Ovary (tissue), 7 donors: ENCODE measurements at regions not wholly inside any gene's neighbourhood (a gene's known extent, or its start where the extent isn't known, plus 50 kb on each side); places are given as distances from the start of the nearest gene placed in this dataset.

ENCODE experiments used
- DNase-seq, 5 donors: peaks; one replicate each; pipeline ENCODE4 v3.0.0-alpha.2; 2019 to 2020
- H3K27ac ChIP-seq, 2 donors: fragments of 200-600 bp; one replicate each; pipeline versions ENCODE4 v1.5.1 to v1.8.0; 2019 to 2022
- H3K27me3 ChIP-seq: fragments of 200-600 bp; one replicate; pipeline ENCODE4 v1.8.0; 2022
- H3K36me3 ChIP-seq: fragments of 200-600 bp; sonication (generic); one replicate; pipeline ENCODE4 v1.5.1; 2019
- H3K4me1 ChIP-seq: one replicate; pipeline ENCODE4 v1.8.1; 2013; ENCODE audit warnings: mild to moderate bottlenecking, moderate library complexity; ENCODE audit not compliant: insufficient read depth
- H3K4me3 ChIP-seq: fragments of 200-600 bp; sonication (generic); one replicate; pipeline ENCODE4 v1.5.1; 2017
- H3K9me3 ChIP-seq, 2 donors: fragments of 200-600 bp in 1 of 2; sonication (generic) in 1 of 2; one replicate each; pipeline versions ENCODE4 v1.5.1 to v1.8.1; 2013 to 2019; ENCODE audit warnings: mild to moderate bottlenecking in 1 of 2, moderate library complexity in 1 of 2
- CTCF ChIP-seq, 3 donors: fragments of 450-650 bp in 2 of 3; fragments of 200-600 bp in 1 of 3; IDR thresholded peaks; one replicate each; pipeline versions ENCODE4 v1.5.1 to v1.8.0; 2016 to 2022; ENCODE audit warnings: antibody characterized with exemption in 3 of 3, mild to moderate bottlenecking in 1 of 3
- EP300 ChIP-seq: sonication (generic); formaldehyde crosslinking; IDR thresholded peaks from one replicate; pipeline ENCODE4 v1.6.1; 2017; ENCODE audit warnings: antibody characterized with exemption
- POLR2A ChIP-seq: fragments of 450-650 bp; IDR thresholded peaks from one replicate; pipeline ENCODE4 v1.6.1; 2017; ENCODE audit warnings: antibody characterized with exemption, mild to moderate bottlenecking, moderate library complexity
- WGBS, 3 donors: extraction: QIAGEN DNeasy Blood & Tissue Kit in 1 of 3; methylation state at CpG; one replicate each; pipeline versions ENCODE4 v1.1.5 to v1.1.7; 2013 to 2017; 5-methylcytosine and 5-hydroxymethylcytosine counted together
- intact Hi-C, 4 donors: fragments of 100-400 bp; cut with DNase I; formaldehyde crosslinking; loops; one replicate each; pipeline versions ENCODE4 v1.11.0 to v1.15.1; 2022 to 2023
- donor health status: DM: no; HTN: no; CAD: no; lungs with moderate emphysema.
- donor health status: DM: no; HTN: no; CAD: no.
- donor health status: Bipolar disorder and iron deficiency.
- donor health status: DM: no; HTN: no; CAD: no.
- donor health status: DM: yes; HTN: yes; CAD: no.

DNA sequence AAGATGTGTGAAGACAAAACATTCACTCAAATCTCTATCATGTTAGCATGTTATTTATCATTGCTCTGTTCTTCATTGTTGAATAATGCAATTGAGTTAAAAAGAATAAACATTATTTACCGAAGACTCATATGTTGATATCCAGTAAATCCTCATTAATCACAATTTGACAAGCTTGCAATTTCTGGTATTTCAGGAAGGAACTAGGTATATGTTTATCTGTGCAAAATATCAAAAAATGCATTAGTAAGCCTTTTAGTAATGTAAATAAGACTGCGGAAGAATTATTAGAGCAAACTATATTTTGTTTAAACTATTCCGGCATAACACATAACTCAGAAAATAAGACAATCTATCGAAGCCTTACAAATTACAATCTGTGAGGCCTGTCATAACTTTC, 222.7 kb upstream of the NOVA1 start:
- Histone ChIP-seq H3K27ac (no peak overlapping the region), H3K4me1 (no peaks in the 10 kb centered on the region), H3K27me3 (no peaks in the 10 kb centered on the region), H3K36me3 (no peaks in the 10 kb centered on the region), H3K4me3 (no peak overlapping the region), H3K9me3 (no peaks in the 10 kb centered on the region)
- no peak for TF ChIP-seq CTCF (IDR thresholded peaks at IDR 0.05)
- TF ChIP-seq POLR2A = no peak
- TF ChIP-seq EP300 = no peak
- WGBS, 3 donors = 70 to 82% (median 71%) methylated on average over 4 of the region's 4 CpGs
- intact Hi-C loops = no loop called here
- no peak for DNase-seq

DNA sequence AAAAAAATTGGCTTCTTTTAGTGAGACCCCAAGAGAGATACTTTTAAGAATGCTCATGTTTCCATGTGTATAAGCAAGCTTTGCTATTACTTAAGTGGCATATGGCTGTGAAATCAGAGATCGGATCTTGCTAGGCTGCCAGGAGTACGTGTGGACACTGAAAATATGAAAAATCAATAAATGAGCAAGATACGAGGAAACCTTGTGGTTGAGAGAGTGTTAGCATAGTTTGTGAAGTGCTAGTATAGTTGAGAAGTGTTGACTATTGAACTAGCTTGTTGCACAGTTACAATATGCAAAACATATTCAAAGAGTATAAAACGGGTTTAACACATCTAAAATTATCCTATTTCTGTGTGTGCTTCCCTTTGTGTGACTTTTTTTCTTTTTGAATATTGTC, 230.9 kb upstream of the NOVA1 start:
- no peak overlapping the region for H3K27ac ChIP-seq
- intact Hi-C loops = no loop called here
- WGBS, 3 donors = 87 to 93% (median 89%) methylated on average over 4 of the region's 4 CpGs
- H3K36me3 ChIP-seq = no peaks in the 10 kb centered on the region
- DNase-seq = no peak
- no peak overlapping the region for H3K4me3 ChIP-seq
- no peaks in the 10 kb centered on the region for H3K27me3 ChIP-seq
- TF ChIP-seq POLR2A (no peak), EP300 (no peak), CTCF (IDR thresholded peaks at IDR 0.05) (no peak)
- no peaks in the 10 kb centered on the region for H3K4me1 ChIP-seq
- H3K9me3 ChIP-seq = no peaks in the 10 kb centered on the region

GRCh38 chr14:26833621-26834176, 235.9 kb upstream of the NOVA1 start:
- Histone ChIP-seq H3K9me3 (no peaks in the 10 kb centered on the region), H3K4me1 (no peaks in the 10 kb centered on the region), H3K27me3 (no peaks in the 10 kb centered on the region), H3K4me3 (no peak overlapping the region), H3K27ac (no peak overlapping the region), H3K36me3 (no peaks in the 10 kb centered on the region)
- intact Hi-C loops = no loop called here
- no peak for TF ChIP-seq POLR2A
- TF ChIP-seq CTCF (IDR thresholded peaks at IDR 0.05) = no peak
- no peak for TF ChIP-seq EP300
- no peak for DNase-seq

GRCh38 chr14:26835979-26836570, 238.2 kb upstream of the NOVA1 start:
- Histone ChIP-seq H3K27me3 (no peaks in the 10 kb centered on the region), H3K27ac (no peak overlapping the region), H3K4me1 (no peaks in the 10 kb centered on the region), H3K9me3 (no peaks in the 10 kb centered on the region), H3K4me3 (no peak overlapping the region), H3K36me3 (no peaks in the 10 kb centered on the region)
- TF ChIP-seq POLR2A (no peak), EP300 (no peak), CTCF (IDR thresholded peaks at IDR 0.05) (no peak)
- DNase-seq = no peak
- 68 to 76% (median 75%) methylated on average over 4 of the region's 4 CpGs for WGBS, 3 donors
- intact Hi-C loops = no loop called here
